GM21717 (cell line): ENCODE measurements at regions not wholly inside any gene's neighbourhood (a gene's known extent, or its start where the extent isn't known, plus 50 kb on each side); places are given as distances from the start of the nearest gene placed in this dataset.

Experiments used
- ATAC-seq: cut with Tn5 transposase; IDR thresholded peaks from one replicate; pipeline ENCODE4 v1.9.1; 2021; ENCODE audit warnings: mild to moderate bottlenecking, moderate library complexity; ENCODE audit not compliant: unreplicated experiment

- ATAC-seq, result no peak
These were observed 179.3 kb downstream of the SEC14L1 start for GRCh38 chr17:77320044-77320440.

- ATAC-seq, result peak; percentile 28
These were observed 179.9 kb downstream of the SEC14L1 start for GRCh38 chr17:77320485-77321256.

GRCh38 chr17:77321649-77322513 lies 181.1 kb downstream of the SEC14L1 start:
- ATAC-seq, result no peak

- no peak for ATAC-seq
These were observed 182.0 kb downstream of the SEC14L1 start for GRCh38 chr17:77322514-77323412.

GRCh38 chr17:77323413-77324171 lies 182.8 kb downstream of the SEC14L1 start:
- no peak for ATAC-seq

GRCh38 chr17:77324227-77324626 lies 183.5 kb downstream of the SEC14L1 start:
- ATAC-seq, result no peak

GRCh38 chr17:77325577-77326075 lies 184.9 kb downstream of the SEC14L1 start:
- ATAC-seq, result peak; percentile 9

- ATAC-seq, result no peak
These were observed 185.4 kb downstream of the SEC14L1 start for GRCh38 chr17:77326076-77326591.

GRCh38 chr17:77326636-77327035 lies 185.9 kb downstream of the SEC14L1 start:
- no peak for ATAC-seq

GRCh38 chr17:77327181-77327565 lies 186.4 kb downstream of the SEC14L1 start:
- no peak for ATAC-seq

- ATAC-seq, result no peak
These were observed 187.0 kb downstream of the SEC14L1 start for GRCh38 chr17:77327566-77328464.

- no peak for ATAC-seq
These were observed 188.3 kb downstream of the SEC14L1 start for GRCh38 chr17:77328823-77329740.

GRCh38 chr17:77329741-77330531 lies 189.2 kb downstream of the SEC14L1 start:
- no peak for ATAC-seq

GRCh38 chr17:77330602-77331081 lies 189.9 kb downstream of the SEC14L1 start:
- no peak for ATAC-seq

- ATAC-seq, result peak; percentile 47
These were observed 190.6 kb downstream of the SEC14L1 start for GRCh38 chr17:77331301-77331864.
